Stimulated activated CD4-positive, alpha-beta T cell treated with anti-CD3 and anti-CD28 coated beads, Interleukin-15, amount 100 ng/mL, for 1 hour (primary cell): ENCODE measurements at regions not wholly inside any gene's neighbourhood (a gene's known extent, or its start where the extent isn't known, plus 50 kb on each side); places are given as distances from the start of the nearest gene placed in this dataset.
"Not testable (repeated sequence)": the region's sequence is repeated elsewhere in the genome, so short reads cannot be mapped to it uniquely, and the experiment has no call there.

ENCODE experiments used
- DNase-seq, 2 donors: peaks; one replicate each; pipeline ENCODE4 v3.0.0-alpha.2; 2020; ENCODE audit warnings: low read depth in 1 of 2, low spot score in 1 of 2

- DNase-seq = no peak
Observed at GRCh38 chr9:80504601-80505230, 933.0 kb downstream of the TLE4 start.

DNA sequence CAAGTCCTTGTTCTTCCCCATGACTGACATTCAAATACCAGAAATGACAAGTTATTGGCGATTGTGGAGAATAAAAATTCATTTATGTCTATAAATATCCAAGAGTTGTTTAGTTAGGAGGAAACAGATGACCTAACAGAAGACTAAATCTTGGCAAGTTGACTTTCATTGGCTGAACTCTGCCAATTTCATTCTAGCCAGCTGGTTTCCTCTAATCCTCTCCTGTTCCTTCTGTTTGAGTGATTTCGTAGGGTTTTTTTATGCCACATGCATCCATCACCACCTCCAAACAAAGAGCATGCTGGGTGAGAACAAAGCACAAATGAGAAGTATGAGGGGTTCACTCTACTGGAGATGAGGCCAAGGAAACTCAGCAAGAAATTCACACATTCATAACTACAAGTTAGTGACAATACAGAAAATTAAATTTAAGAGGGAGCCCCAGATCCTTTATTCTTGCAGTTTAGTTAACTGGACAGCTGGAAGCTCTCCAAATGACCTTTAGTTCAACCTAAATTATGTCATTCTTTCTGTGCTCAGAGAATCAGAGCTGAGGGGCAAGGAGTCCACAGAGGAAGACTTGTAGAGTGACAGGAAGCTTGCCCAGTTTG, 932.0 kb downstream of the TLE4 start:
- no peak for DNase-seq

DNA sequence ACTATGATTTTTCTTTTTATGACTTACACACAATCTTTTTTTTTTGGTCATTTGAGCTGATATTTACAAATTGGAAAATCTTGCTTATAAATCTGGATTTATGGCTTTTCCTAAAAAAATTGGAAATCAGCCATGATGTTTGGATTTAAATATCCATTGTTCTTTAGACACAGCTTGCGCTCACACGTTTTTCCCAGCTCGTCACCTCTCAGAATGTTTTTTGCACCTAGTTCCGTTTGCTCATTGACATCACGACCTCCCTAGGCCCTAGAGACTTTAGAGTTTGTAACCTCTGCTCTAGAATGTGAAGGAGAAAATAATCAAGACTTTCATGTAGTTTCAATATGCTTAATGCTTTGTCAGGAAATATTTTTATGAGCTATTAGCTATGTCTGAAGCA, 930.5 kb downstream of the TLE4 start:
- no peak for DNase-seq

- DNase-seq = no peak
Observed at GRCh38 chr9:80501635-80502034, 929.9 kb downstream of the TLE4 start.

GRCh38 chr9:80500300-80500699, 928.5 kb downstream of the TLE4 start:
- DNase-seq = no peak

DNA sequence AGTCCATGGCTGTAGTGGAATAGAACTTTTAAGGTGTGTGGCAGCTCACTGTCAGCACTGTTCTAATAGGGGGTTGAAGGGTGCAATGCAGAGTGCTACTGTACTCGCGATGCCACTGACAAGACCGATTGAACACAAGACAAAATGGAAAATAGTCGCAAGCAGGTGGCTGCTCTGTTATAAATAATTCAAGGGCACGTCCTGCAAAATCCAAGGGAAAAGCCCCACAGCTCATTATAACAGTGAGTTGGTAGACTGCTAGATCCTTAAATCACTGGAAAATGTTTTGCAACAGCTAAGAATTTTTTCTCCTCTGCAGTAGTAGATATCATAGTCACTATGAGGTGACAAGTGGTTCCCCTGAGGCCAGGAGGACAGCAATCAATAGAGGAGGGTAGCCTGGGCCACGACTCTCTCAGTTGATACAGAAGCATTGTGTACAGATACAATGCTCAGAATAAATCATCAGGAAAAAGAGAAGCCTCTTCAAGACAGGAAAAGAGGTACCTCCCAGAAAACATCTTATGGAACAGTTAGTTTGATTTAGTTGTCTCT, 926.3 kb downstream of the TLE4 start:
- DNase-seq = no peak

GRCh38 chr9:80496901-80497556, 925.3 kb downstream of the TLE4 start:
- DNase-seq = no peak

DNA sequence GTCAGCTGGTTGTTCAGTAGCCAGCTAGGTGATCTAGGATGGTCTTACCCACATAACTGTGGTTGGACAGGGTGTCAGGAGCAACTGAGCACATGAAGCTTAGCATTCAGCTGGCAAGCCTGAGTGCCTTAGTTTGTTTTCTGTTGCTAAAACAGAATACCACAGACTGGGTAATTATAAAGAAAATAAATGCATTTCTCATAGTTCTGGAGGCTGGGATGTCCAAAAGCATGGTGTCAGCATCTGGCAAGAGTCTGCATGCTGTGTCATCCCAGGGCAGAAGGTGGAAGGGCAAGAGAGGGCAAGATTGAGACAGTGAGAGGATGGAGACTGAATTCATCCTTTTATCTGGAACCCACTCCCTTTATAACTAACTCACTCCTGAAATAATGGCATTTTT, 921.5 kb downstream of the TLE4 start:
- DNase-seq = no peak

- no peak for DNase-seq
Observed at GRCh38 chr9:80492221-80492620, 920.5 kb downstream of the TLE4 start.

DNA sequence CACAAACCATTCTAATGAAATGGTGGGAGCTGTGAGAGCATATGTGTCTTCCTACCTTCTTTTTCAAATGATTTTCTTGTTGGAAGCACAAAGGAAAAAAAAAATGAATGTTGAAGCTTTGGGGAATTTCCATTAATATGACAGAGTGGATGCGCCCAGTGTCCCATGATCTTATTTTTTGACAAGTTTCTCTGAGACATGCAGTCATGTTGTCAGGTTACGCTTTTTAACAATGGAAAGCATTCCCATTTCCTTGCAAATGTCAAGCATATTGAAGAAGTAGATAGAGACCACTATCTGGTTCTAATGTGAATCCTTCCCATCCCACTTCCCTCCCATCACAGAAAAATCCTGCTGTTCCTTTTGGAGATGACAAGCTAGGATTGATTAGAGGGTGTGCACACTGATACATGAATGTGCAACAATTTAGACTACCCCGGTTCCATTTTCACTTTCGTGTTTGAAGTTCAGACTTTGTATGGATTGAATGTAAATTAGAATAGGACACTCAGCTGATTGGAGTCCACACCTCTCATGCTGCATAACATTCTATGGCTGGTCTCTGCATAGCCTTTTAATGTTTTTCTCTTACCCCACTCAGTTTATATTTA, 919.4 kb downstream of the TLE4 start:
- no peak for DNase-seq

DNA sequence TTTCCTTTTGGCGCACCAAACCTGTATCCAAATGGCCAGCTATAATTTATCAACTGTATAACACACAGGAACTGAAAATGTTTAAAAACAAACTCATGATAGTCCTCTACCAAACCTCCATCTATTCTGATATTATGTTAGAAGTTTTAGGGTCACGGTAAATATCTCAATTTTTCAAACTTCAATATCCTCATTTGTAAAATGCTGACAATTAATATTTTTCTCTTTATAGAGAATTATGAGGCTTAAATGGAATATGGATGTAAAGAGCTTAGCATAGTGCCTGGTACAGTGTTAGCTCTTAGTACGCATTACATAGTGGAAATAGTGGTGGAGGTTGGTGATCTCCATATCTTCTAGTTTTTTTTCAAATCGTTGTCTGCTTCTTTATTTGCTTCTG, 917.6 kb downstream of the TLE4 start:
- no peak for DNase-seq

GRCh38 chr9:80485420-80486250, 913.9 kb downstream of the TLE4 start:
- no peak for DNase-seq

GRCh38 chr9:80482251-80482650, 910.5 kb downstream of the TLE4 start:
- not testable (repeated sequence) for DNase-seq

DNA sequence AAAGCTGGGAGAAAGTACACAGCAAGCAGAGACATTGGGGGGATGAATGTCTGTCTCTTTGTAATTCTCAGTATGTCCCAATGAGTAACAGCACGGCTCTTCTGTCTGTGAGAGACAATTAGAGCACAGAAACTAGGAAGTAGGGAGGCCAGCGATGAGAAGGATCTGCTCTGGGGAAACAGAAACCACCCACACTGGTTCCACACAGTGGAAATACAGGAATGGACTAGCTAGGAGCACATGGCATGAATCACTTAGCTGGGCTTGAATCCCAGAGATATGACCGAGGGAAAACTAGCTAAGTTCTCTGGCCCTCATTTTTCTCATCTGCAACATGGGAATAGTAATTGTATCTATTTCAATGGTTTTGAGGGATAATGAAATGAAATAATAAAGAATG, 895.9 kb downstream of the TLE4 start:
- no peak for DNase-seq

DNA sequence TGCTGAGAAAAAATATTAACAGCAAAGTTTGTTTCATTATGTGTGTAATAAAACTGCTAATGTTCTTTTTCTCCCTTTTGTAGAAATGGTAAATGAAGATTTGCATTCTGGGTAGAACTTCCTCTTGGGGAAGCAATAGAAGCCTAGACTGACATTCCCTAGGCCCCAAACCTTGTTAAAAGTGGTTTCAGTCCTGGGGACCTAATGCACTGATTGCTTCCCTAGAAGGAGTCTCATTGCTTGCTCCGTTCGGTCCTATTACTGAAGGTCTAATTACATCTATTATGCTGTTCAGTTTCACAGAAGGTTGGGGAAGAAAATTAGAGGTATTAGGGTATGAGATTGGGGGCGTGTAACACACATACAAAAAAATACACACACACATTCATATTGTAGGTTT, 893.8 kb downstream of the TLE4 start:
- no peak for DNase-seq

GRCh38 chr9:80449513-80449912, 877.7 kb downstream of the TLE4 start:
- no peak for DNase-seq

GRCh38 chr9:80448996-80449395, 877.2 kb downstream of the TLE4 start:
- DNase-seq = no peak

- DNase-seq = no peak
Observed at GRCh38 chr9:80447876-80448275, 876.1 kb downstream of the TLE4 start.

- no peak for DNase-seq
Observed at GRCh38 chr9:80440724-80441123, 869.0 kb downstream of the TLE4 start.

- DNase-seq = no peak
Observed at GRCh38 chr9:80437825-80438224, 866.1 kb downstream of the TLE4 start.

GRCh38 chr9:80437091-80437640, 865.4 kb downstream of the TLE4 start:
- no peak for DNase-seq
